Endothelial cell of umbilical vein (primary cell): ENCODE measurements at regions not wholly inside any gene's neighbourhood (a gene's known extent, or its start where the extent isn't known, plus 50 kb on each side); places are given as distances from the start of the nearest gene placed in this dataset.

Experiments used
- BruUV-seq: library from RNA; stranded (reverse); fragments of 400-500 nt; replicated peaks from 2 replicates; lab custom pipeline; 2021; lab: Mats Ljungman, UMichigan
- CTCF ChIA-PET: fragments of 300-600, 350-600 bp; sonication (Branson Sonifier 250); formaldehyde crosslinking; loops from one replicate; lab custom pipeline; 2021; ENCODE audit warnings: antibody characterized with exemption, inconsistent platforms; lab: Charles Lee
- POLR2A ChIA-PET: fragments of 300-600, 350-600 bp; sonication (Branson Sonifier 250); formaldehyde crosslinking; loops from one replicate; lab custom pipeline; 2021; ENCODE audit warnings: antibody characterized with exemption, inconsistent platforms; lab: Charles Lee
- DNase-seq: peaks from one replicate; pipeline ENCODE4 v3.0.0-alpha.2; 2011; ENCODE audit warnings: low read depth, low spot score
- FAIRE-seq: peaks from 2 replicates; lab custom pipeline; 2011; peaks lifted over from hg19 to GRCh38; lab: Jason Lieb, UNC
- H2AFZ ChIP-seq: 2 replicates; pipeline ENCODE4 v1.6.0; 2012; ENCODE audit warnings: low read depth, low read length, control low read depth, inconsistent platforms
- H3K27ac ChIP-seq: 2 replicates; pipeline ENCODE4 v1.5.1; 2011; ENCODE audit warnings: low read depth, mild to moderate bottlenecking, control low read depth, low read length, moderate library complexity; ENCODE audit not compliant: insufficient read depth
- H3K27me3 ChIP-seq, 2 experiments: 2 replicates each; pipeline versions ENCODE4 v1.6.0 to v1.6.1; 2011; ENCODE audit warnings: low read length in 2 of 2, mixed read lengths in 1 of 2; ENCODE audit not compliant: control insufficient read depth in 2 of 2, insufficient read depth in 2 of 2
- H3K36me3 ChIP-seq, 2 experiments: 2 replicates in 1 of 2; 3 replicates in 1 of 2; pipeline ENCODE4 v1.5.1; 2011; ENCODE audit warnings: low read length in 2 of 2, mild to moderate bottlenecking in 1 of 2, moderate library complexity in 1 of 2; ENCODE audit not compliant: control insufficient read depth in 2 of 2, insufficient read depth in 2 of 2; ENCODE audit errors: extremely low read depth in 1 of 2
- H3K4me1 ChIP-seq: 3 replicates; pipeline ENCODE4 v1.5.1; 2011; ENCODE audit warnings: mild to moderate bottlenecking, low read length; ENCODE audit not compliant: control insufficient read depth, insufficient read depth; ENCODE audit errors: extremely low read depth
- H3K4me2 ChIP-seq: 2 replicates; pipeline ENCODE4 v1.6.1; 2011; ENCODE audit warnings: low read length, control low read depth, mixed read lengths; ENCODE audit not compliant: insufficient read depth
- H3K4me3 ChIP-seq, 3 experiments: fragments of 200-600 bp in 1 of 3; sonication (generic), shearing (Covaris generic) in 1 of 3; replicated peaks in 1 of 3; 2 replicates each; pipeline ENCODE4 v1.5.1; 2011 to 2016; ENCODE audit warnings: control low read depth in 3 of 3, low read length in 3 of 3, mild to moderate bottlenecking in 2 of 3, inconsistent platforms in 1 of 3, low read depth in 1 of 3, moderate library complexity in 1 of 3; ENCODE audit not compliant: insufficient read depth in 1 of 3
- H3K79me2 ChIP-seq: 2 replicates; pipeline ENCODE4 v1.6.0; 2012; ENCODE audit warnings: low read length, inconsistent platforms; ENCODE audit not compliant: control insufficient read depth, insufficient read depth
- H3K9ac ChIP-seq: replicated peaks from 2 replicates; pipeline ENCODE3; 2011; ENCODE audit warnings: low read length, control low read depth; ENCODE audit not compliant: insufficient read depth; ENCODE audit errors: extremely low read depth
- H3K9me1 ChIP-seq: replicated peaks from 3 replicates; pipeline ENCODE4 v1.6.0; 2011; ENCODE audit warnings: mild to moderate bottlenecking, low read length; ENCODE audit not compliant: control insufficient read depth, insufficient read depth; ENCODE audit errors: extremely low read depth
- H3K9me3 ChIP-seq: replicated peaks from 2 replicates; pipeline ENCODE4 v1.5.1; 2012; ENCODE audit warnings: low read length, inconsistent platforms; ENCODE audit not compliant: control insufficient read depth, insufficient read depth
- H4K20me1 ChIP-seq: replicated peaks from 2 replicates; pipeline ENCODE3; 2011; ENCODE audit warnings: mild to moderate bottlenecking, low read length; ENCODE audit not compliant: control insufficient read depth, insufficient read depth; ENCODE audit errors: extremely low read depth
- EZH2 ChIP-seq: IDR thresholded peaks from 2 replicates; pipeline ENCODE4 v1.6.1; 2012; ENCODE audit warnings: borderline replicate concordance, low read depth, mild to moderate bottlenecking, moderate library complexity, low read length, inconsistent platforms; ENCODE audit not compliant: severe bottlenecking
- FOS ChIP-seq: IDR thresholded peaks from 2 replicates; pipeline ENCODE4 v1.6.1; 2011; ENCODE audit warnings: mild to moderate bottlenecking, low read length, moderate library complexity, borderline replicate concordance; ENCODE audit not compliant: insufficient read depth
- GATA2 ChIP-seq: IDR thresholded peaks from 2 replicates; pipeline ENCODE4 v1.7.0; 2011; ENCODE audit warnings: low read depth, mild to moderate bottlenecking, moderate library complexity, mixed read lengths, low read length; ENCODE audit not compliant: insufficient read length, insufficient read depth
- JUN ChIP-seq: IDR thresholded peaks from 2 replicates; pipeline ENCODE4 v1.6.1; 2011; ENCODE audit warnings: borderline replicate concordance, low read depth; ENCODE audit not compliant: insufficient read length, insufficient read depth
- MYC ChIP-seq: IDR thresholded peaks from one replicate; pipeline ENCODE4 v1.6.1; 2011; ENCODE audit warnings: mild to moderate bottlenecking, low read depth, low read length
- POLR2A ChIP-seq: IDR thresholded peaks from 2 replicates; pipeline ENCODE4 v1.6.1; 2012; ENCODE audit warnings: low read depth, mild to moderate bottlenecking, control low read depth, low read length
- POLR2AphosphoS5 ChIP-seq: IDR thresholded peaks from 2 replicates; pipeline ENCODE4 v1.6.1; 2012; ENCODE audit warnings: low read depth, mild to moderate bottlenecking, control low read depth, low read length, moderate library complexity; ENCODE audit not compliant: insufficient read depth
- dilution Hi-C: fragments of 300-500 bp; cut with MboI; formaldehyde crosslinking; loops from one replicate; pipeline ENCODE4 v1.15.0; 2019; ENCODE audit warnings: low sequenced_read_pairs; ENCODE audit not compliant: extremely low pct_ligation_motif_present
- intact Hi-C: fragments of 100-400 bp; cut with micrococcal nuclease; formaldehyde crosslinking; loops from one replicate; pipeline ENCODE4 v1.10.0; 2022
- TF ChIP-seq, protein P1 (sequence below), 2 donors: IDR thresholded peaks; 1 replicate in 1 of 2; 2 replicates in 1 of 2; pipeline ENCODE4 v1.5.1; 2011; ENCODE audit warnings: low read length in 2 of 2, mild to moderate bottlenecking in 2 of 2, moderate library complexity in 2 of 2, control low read depth in 1 of 2, inconsistent platforms in 1 of 2, low read depth in 1 of 2; ENCODE audit not compliant: insufficient read depth in 1 of 2; ENCODE audit errors: extremely low read depth in 1 of 2
- TF ChIP-seq, protein P2 (sequence below): IDR thresholded peaks from 2 replicates; pipeline ENCODE4 v1.6.1; 2011; ENCODE audit not compliant: insufficient read depth, insufficient read length

- BruUV-seq, result no TSS peak
- intact Hi-C loops (no loop called here), dilution Hi-C loops (no loop called here)
- ChIA-PET POLR2A (no interaction called here), CTCF (interaction anchor here (0.9 kb wide), 1 partner anchor 99 kb away, joined by 5 read pairs; no protein-coding TSS in a partner anchor)
- H2AFZ ChIP-seq, result no peak overlapping the region
- H3K9ac ChIP-seq, result no peak overlapping the region
- no peaks in the 10 kb centered on the region for H3K36me3 ChIP-seq
- peaks cover 16% of the 10 kb centered on the region for H3K4me1 ChIP-seq
- H4K20me1 ChIP-seq, result no peaks in the 10 kb centered on the region
- no peak overlapping the region for H3K4me2 ChIP-seq
- H3K79me2 ChIP-seq, result no peaks in the 10 kb centered on the region
- peak; percentile 50 for FAIRE-seq
- no peaks in the 10 kb centered on the region for H3K9me3 ChIP-seq
- DNase-seq, result peak; percentile 37
- peak; percentile 21 for TF ChIP-seq FOS
- TF ChIP-seq, protein P1, sequence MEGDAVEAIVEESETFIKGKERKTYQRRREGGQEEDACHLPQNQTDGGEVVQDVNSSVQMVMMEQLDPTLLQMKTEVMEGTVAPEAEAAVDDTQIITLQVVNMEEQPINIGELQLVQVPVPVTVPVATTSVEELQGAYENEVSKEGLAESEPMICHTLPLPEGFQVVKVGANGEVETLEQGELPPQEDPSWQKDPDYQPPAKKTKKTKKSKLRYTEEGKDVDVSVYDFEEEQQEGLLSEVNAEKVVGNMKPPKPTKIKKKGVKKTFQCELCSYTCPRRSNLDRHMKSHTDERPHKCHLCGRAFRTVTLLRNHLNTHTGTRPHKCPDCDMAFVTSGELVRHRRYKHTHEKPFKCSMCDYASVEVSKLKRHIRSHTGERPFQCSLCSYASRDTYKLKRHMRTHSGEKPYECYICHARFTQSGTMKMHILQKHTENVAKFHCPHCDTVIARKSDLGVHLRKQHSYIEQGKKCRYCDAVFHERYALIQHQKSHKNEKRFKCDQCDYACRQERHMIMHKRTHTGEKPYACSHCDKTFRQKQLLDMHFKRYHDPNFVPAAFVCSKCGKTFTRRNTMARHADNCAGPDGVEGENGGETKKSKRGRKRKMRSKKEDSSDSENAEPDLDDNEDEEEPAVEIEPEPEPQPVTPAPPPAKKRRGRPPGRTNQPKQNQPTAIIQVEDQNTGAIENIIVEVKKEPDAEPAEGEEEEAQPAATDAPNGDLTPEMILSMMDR (IDR thresholded peaks at IDR 0.05; ENCODE audit: extremely low read depth in 1 of 2, insufficient read depth in 1 of 2, low read depth in 1 of 2, low read length in 2 of 2), result no peak
- no peaks in the 10 kb centered on the region for H3K27me3 ChIP-seq
- H3K9me1 ChIP-seq, result no peaks in the 10 kb centered on the region
- no peak overlapping the region for H3K4me3 ChIP-seq
- H3K27ac ChIP-seq, result no peak overlapping the region
Measured at GRCh38 chr3:160130950-160131349, 94.3 kb upstream of the C3orf80 start.

DNA sequence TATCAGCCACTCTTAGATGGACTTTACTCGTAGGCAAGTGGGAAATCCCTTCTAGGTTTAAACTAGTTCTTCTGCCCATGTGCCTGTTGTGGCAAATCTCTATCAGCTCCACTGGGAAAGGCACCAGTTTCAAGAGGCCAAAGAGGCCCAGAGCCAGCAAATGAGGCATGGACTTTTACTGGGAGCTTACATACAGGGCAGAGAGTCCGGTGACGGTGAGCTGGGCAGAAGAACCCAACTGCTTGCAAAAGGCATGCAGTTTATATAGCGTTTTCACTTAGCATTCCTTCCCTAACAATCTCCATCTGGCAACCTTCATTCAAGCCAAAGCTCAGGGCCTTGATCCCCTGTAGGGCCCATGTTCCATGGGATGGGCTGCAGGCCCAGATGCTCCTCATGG is 93.0 kb upstream of the C3orf80 start:
- Histone ChIP-seq H4K20me1 (no peaks in the 10 kb centered on the region), H3K27me3 (no peaks in the 10 kb centered on the region), H3K36me3 (no peaks in the 10 kb centered on the region), H3K9ac (no peak overlapping the region), H3K4me3 (no peak overlapping the region), H3K4me1 (peaks cover 14% of the 10 kb centered on the region), H3K79me2 (no peaks in the 10 kb centered on the region), H2AFZ (no peak overlapping the region), H3K27ac (no peak overlapping the region), H3K9me1 (no peaks in the 10 kb centered on the region), H3K4me2 (no peak overlapping the region), H3K9me3 (no peaks in the 10 kb centered on the region)
- CTCF ChIA-PET, result interaction anchor here (1.0 to 2.9 kb wide), 3 partner anchors 92 to 127 kb away, joined by 3 to 86 read pairs (median 10); no protein-coding TSS in a partner anchor
- intact Hi-C loops, result no loop called here
- no TSS peak for BruUV-seq
- TF ChIP-seq, protein P2, sequence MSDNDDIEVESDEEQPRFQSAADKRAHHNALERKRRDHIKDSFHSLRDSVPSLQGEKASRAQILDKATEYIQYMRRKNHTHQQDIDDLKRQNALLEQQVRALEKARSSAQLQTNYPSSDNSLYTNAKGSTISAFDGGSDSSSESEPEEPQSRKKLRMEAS, result no peak
- TF ChIP-seq, protein P1 (IDR thresholded peaks at IDR 0.05; ENCODE audit: extremely low read depth in 1 of 2, insufficient read depth in 1 of 2, low read depth in 1 of 2, low read length in 2 of 2), result no peak
- TF ChIP-seq POLR2A (no peak), FOS (no peak), MYC (no peak), EZH2 (no peak), JUN (no peak), POLR2AphosphoS5 (no peak), GATA2 (no peak)
- FAIRE-seq, result no peak
- POLR2A ChIA-PET, result no interaction called here
- dilution Hi-C loops, result no loop called here
- no peak for DNase-seq
